ENCODE measurements at regions not wholly inside any gene's neighbourhood (a gene's known extent, or its start where the extent isn't known, plus 50 kb on each side); places are given as distances from the start of the nearest gene placed in this dataset.
A peak's percentile ranks its signal among the peaks of the same experiment; 100 is the strongest.

DNA sequence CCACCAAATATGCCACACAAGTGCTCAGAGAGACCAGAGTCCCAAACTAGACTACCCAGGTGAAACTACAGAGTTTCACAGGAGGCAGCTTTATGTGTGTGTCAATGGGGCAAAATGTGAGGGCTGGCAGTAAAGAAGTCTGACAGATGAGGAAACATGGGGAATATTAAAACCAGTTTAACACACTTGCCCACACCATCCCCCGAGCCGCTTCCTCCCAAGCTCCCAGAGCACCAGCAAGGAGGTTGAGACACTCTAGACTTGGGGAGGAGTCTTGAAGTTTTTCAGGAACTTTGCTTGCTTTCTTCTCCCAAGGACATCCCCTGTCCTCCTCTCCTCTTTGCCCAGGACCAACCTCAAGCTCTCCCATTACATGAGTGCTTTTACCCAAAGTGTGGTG lies 94.7 kb upstream of the SPRY1 start:
- H3K9me3 ChIP-seq = no peaks in the 10 kb centered on the region
- H3K4me1 ChIP-seq = peaks cover 0 to 29% (median 0%) of the 10 kb centered on the region in 12 donors
- ATAC-seq (no peak), DNase-seq (no peak)
- no peak overlapping the region for H3K4me3 ChIP-seq
- no peak overlapping the region for H3K27ac ChIP-seq
- no peak for TF ChIP-seq POLR2A (IDR thresholded peaks at IDR 0.05)
- TF ChIP-seq CTCF (IDR thresholded peaks at IDR 0.05) = no peak
- intact Hi-C loops (cut with DNase I) = no loop called here
- WGBS, 4 donors = 93 to 100% (median 97%) methylated on average over 2 of the region's 2 CpGs
- H3K36me3 ChIP-seq = no peaks in the 10 kb centered on the region
- no peaks in the 10 kb centered on the region for H3K27me3 ChIP-seq

DNA sequence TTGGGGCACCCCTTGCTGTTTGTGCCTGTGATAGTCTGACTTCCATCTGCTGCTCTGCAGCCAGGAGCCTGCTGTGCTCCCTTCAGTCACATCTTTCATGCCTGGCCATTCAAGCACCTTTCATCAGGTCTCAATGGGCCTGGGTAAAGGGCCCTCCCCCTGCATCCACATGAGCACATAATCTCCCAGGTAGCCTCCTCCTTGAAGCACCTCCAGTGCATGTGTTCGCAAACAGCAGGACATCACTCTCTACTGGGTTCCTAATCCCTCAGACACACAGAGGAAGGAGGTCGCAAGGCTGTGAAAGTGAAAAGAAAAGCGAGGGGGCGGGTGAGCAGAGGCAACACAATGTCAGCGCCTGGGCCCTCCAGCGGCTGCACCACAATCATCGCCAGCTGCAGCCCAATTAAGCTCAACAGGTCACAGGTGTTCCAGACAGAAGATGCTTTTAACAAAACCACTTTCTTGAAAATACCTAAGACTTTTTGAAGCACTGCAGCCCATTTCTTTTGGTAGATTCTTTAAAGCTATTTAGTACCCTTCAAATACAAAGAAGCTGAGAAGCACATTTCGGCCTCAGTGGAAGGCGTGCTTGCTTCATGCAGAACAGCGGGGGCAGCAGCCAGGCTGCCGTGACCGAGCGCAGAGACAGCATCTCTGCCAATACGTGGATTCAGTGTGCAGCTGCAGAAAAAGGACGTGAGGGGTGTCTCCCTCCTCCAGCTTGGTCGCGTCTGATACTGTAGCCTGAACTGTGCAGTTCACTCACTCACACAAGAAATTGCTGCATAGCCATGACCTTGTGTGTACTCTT lies 92.2 kb upstream of the SPRY1 start:
- H3K27ac ChIP-seq = peak overlapping the region in 4 of 12 donors; percentile 7 to 26 (median 17)
- WGBS, 4 donors = 74 to 90% (median 78%) methylated on average over 17 of the region's 17 CpGs
- no peaks in the 10 kb centered on the region for H3K36me3 ChIP-seq
- peaks cover 0 to 17% (median 0%) of the 10 kb centered on the region in 12 donors for H3K4me1 ChIP-seq
- no peaks in the 10 kb centered on the region for H3K9me3 ChIP-seq
- TF ChIP-seq POLR2A (IDR thresholded peaks at IDR 0.05) (no peak), CTCF (IDR thresholded peaks at IDR 0.05) (no peak)
- ATAC-seq = peak; percentile 61 to 91 (median 70)
- no peak overlapping the region for H3K4me3 ChIP-seq
- intact Hi-C loops (cut with DNase I) = no loop called here
- no peaks in the 10 kb centered on the region for H3K27me3 ChIP-seq
- DNase-seq = peak in 4 of 5 donors; percentile 16 to 41 (median 32)

DNA sequence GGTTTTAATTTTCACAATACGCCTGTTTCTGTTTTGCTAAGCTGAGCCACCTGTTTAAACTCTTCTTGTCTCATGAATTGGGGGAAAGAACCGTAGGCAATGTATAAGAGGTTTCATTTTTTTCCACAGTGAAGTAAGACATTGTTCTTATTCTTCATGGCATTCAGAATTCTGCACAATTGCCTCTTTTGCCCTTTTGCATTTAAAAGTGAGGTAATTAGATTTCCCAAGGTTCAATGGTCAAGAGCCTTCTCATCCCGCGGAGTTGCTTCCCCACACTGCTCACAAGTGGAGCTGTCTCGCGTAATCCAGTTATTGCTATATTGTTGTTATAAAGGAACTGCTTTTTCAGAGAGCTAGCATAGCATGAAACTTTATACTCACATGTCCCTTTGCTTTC lies 90.9 kb upstream of the SPRY1 start:
- intact Hi-C loops (cut with DNase I) = no loop called here
- Histone ChIP-seq H3K4me3 (no peak overlapping the region), H3K9me3 (no peaks in the 10 kb centered on the region), H3K36me3 (no peaks in the 10 kb centered on the region), H3K4me1 (peaks cover 0 to 6% (median 0%) of the 10 kb centered on the region in 12 donors), H3K27ac (no peak overlapping the region), H3K27me3 (no peaks in the 10 kb centered on the region)
- DNase-seq (no peak), ATAC-seq (no peak)
- no peak for TF ChIP-seq CTCF (IDR thresholded peaks at IDR 0.05)
- no peak for TF ChIP-seq POLR2A (IDR thresholded peaks at IDR 0.05)
- 95 to 97% (median 97%) methylated on average over 6 of the region's 6 CpGs for WGBS, 4 donors

GRCh38 chr4:123306769-123307168 lies 89.8 kb upstream of the SPRY1 start:
- Histone ChIP-seq H3K4me1 (peaks cover 0 to 6% (median 0%) of the 10 kb centered on the region in 12 donors), H3K27me3 (no peaks in the 10 kb centered on the region), H3K27ac (no peak overlapping the region), H3K4me3 (no peak overlapping the region), H3K36me3 (no peaks in the 10 kb centered on the region), H3K9me3 (no peaks in the 10 kb centered on the region)
- WGBS, 4 donors = 87 to 92% (median 90%) methylated on average over 2 of the region's 2 CpGs
- ATAC-seq (no peak), DNase-seq (no peak)
- TF ChIP-seq CTCF (IDR thresholded peaks at IDR 0.05) (no peak), POLR2A (IDR thresholded peaks at IDR 0.05) (no peak)
- intact Hi-C loops (cut with DNase I) = no loop called here

Data from heart left ventricle (tissue), 16 donors.